ENCODE measurements at regions not wholly inside any gene's neighbourhood (a gene's known extent, or its start where the extent isn't known, plus 50 kb on each side); places are given as distances from the start of the nearest gene placed in this dataset.

- H3K27ac ChIP-seq (replicated peaks), result no peak overlapping the region
- no peaks in the 10 kb centered on the region for H3K27me3 ChIP-seq (ENCODE audit: insufficient read depth, poor library complexity, severe bottlenecking)
- no peak for TF ChIP-seq SPI1 (IDR thresholded peaks at IDR 0.05; ENCODE audit: borderline replicate concordance, low read depth)
- H3K4me3 ChIP-seq (replicated peaks; ENCODE audit: insufficient read depth, low read length), result no peak overlapping the region
- DNase-seq (ENCODE audit: low read depth in 1 of 2, low spot score in 1 of 2), result no peak
Measured at GRCh38 chr15:95174301-95175259, 943.2 kb downstream of the MCTP2 start.

- no peak for DNase-seq (ENCODE audit: low read depth in 1 of 2, low spot score in 1 of 2)
- TF ChIP-seq SPI1 (IDR thresholded peaks at IDR 0.05; ENCODE audit: borderline replicate concordance, low read depth) (no peak), CTCF (IDR thresholded peaks at IDR 0.05; ENCODE audit: insufficient read depth, low read length) (no peak)
- H3K27ac ChIP-seq (replicated peaks), result no peak overlapping the region
- no peaks in the 10 kb centered on the region for H3K27me3 ChIP-seq (ENCODE audit: insufficient read depth, poor library complexity, severe bottlenecking)
- no peak overlapping the region for H3K4me3 ChIP-seq (replicated peaks; ENCODE audit: insufficient read depth, low read length)
Measured at GRCh38 chr15:95175914-95176658, 944.7 kb downstream of the MCTP2 start.

GRCh38 chr15:95176794-95177577, 945.6 kb downstream of the MCTP2 start:
- DNase-seq (ENCODE audit: low read depth in 1 of 2, low spot score in 1 of 2), result peak in 1 of 2 experiments; percentile 9
- no peak overlapping the region for H3K4me3 ChIP-seq (replicated peaks; ENCODE audit: insufficient read depth, low read length)
- H3K27ac ChIP-seq (replicated peaks), result no peak overlapping the region
- TF ChIP-seq SPI1 (IDR thresholded peaks at IDR 0.05; ENCODE audit: borderline replicate concordance, low read depth) (no peak), POLR2AphosphoS5 (IDR thresholded peaks at IDR 0.05; ENCODE audit: low read depth) (no peak), GABPA (IDR thresholded peaks at IDR 0.05; ENCODE audit: low read depth) (no peak), CTCF (IDR thresholded peaks at IDR 0.05; ENCODE audit: insufficient read depth, low read length) (no peak), REST (IDR thresholded peaks at IDR 0.05; ENCODE audit: insufficient replicate concordance, low read depth) (no peak)
- H3K27me3 ChIP-seq (ENCODE audit: insufficient read depth, poor library complexity, severe bottlenecking), result no peaks in the 10 kb centered on the region

- Histone ChIP-seq H3K27ac (replicated peaks) (no peak overlapping the region), H3K4me3 (replicated peaks; ENCODE audit: insufficient read depth, low read length) (no peak overlapping the region), H3K27me3 (ENCODE audit: insufficient read depth, poor library complexity, severe bottlenecking) (no peaks in the 10 kb centered on the region)
- TF ChIP-seq CTCF (IDR thresholded peaks at IDR 0.05; ENCODE audit: insufficient read depth, low read length), result no peak
- no peak for TF ChIP-seq SPI1 (IDR thresholded peaks at IDR 0.05; ENCODE audit: borderline replicate concordance, low read depth)
- no peak for TF ChIP-seq POLR2AphosphoS5 (IDR thresholded peaks at IDR 0.05; ENCODE audit: low read depth)
- no peak for TF ChIP-seq GABPA (IDR thresholded peaks at IDR 0.05; ENCODE audit: low read depth)
- TF ChIP-seq REST (IDR thresholded peaks at IDR 0.05; ENCODE audit: insufficient replicate concordance, low read depth), result no peak
- no peak for DNase-seq (ENCODE audit: low read depth in 1 of 2, low spot score in 1 of 2)
Measured at GRCh38 chr15:95180530-95180929, 949.2 kb downstream of the MCTP2 start.
